GM12891 (cell line): ENCODE measurements at regions not wholly inside any gene's neighbourhood (a gene's known extent, or its start where the extent isn't known, plus 50 kb on each side); places are given as distances from the start of the nearest gene placed in this dataset.

Source experiments
- POLR2A ChIP-seq: IDR thresholded peaks from 2 replicates; pipeline ENCODE4 v1.6.1; 2011; ENCODE audit warnings: low read depth, low read length, control low read depth
- POU2F2 ChIP-seq: IDR thresholded peaks from 2 replicates; pipeline ENCODE4 v1.6.1; 2011; ENCODE audit warnings: low read depth, mild to moderate bottlenecking, control low read depth, low read length, moderate library complexity

- TF ChIP-seq POLR2A (no peak), POU2F2 (no peak)
Observed at GRCh38 chr9:113649855-113650206, 186.3 kb downstream of the RGS3 start.
